ENCODE measurements at regions not wholly inside any gene's neighbourhood (a gene's known extent, or its start where the extent isn't known, plus 50 kb on each side); places are given as distances from the start of the nearest gene placed in this dataset.

DNA sequence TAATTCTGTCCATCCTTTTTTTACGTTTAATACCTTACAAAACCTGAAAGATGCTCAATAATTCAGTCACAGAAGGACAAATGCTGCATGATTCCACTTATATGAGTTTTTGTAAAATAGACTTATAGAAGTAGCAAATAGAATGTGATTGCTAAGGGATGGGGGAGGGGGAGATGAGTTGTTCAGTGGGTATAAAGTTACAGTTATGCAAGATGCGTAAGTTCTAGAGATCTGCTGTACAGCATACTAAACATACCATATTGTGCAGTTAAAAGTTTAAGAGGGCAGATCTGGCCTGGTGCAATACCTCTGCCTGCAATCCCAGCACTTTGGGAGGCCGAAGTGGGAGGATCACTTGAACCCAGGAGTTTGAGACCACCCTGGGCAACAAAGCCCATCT lies 78.8 kb downstream of the TET3 start:
- TF ChIP-seq EGR1 (IDR thresholded peaks at IDR 0.05) (no peak), TEAD4 (IDR thresholded peaks at IDR 0.05) (no peak), YY1 (IDR thresholded peaks at IDR 0.05; ENCODE audit: low read depth) (no peak), EP300 (IDR thresholded peaks at IDR 0.05; ENCODE audit: borderline replicate concordance) (no peak), TCF12 (IDR thresholded peaks at IDR 0.05; ENCODE audit: low read depth) (no peak), CREB1 (IDR thresholded peaks at IDR 0.05; ENCODE audit: low read depth) (no peak), TAF1 (IDR thresholded peaks at IDR 0.05; ENCODE audit: low read depth) (no peak), RAD21 (IDR thresholded peaks at IDR 0.05; ENCODE audit: low read depth) (no peak), CEBPB (IDR thresholded peaks at IDR 0.05) (no peak), FOXM1 (IDR thresholded peaks at IDR 0.05; ENCODE audit: borderline replicate concordance, low read depth) (no peak)
- TF ChIP-seq, protein P1, sequence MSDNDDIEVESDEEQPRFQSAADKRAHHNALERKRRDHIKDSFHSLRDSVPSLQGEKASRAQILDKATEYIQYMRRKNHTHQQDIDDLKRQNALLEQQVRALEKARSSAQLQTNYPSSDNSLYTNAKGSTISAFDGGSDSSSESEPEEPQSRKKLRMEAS (IDR thresholded peaks at IDR 0.05), result no peak
- TF ChIP-seq, protein P2, sequence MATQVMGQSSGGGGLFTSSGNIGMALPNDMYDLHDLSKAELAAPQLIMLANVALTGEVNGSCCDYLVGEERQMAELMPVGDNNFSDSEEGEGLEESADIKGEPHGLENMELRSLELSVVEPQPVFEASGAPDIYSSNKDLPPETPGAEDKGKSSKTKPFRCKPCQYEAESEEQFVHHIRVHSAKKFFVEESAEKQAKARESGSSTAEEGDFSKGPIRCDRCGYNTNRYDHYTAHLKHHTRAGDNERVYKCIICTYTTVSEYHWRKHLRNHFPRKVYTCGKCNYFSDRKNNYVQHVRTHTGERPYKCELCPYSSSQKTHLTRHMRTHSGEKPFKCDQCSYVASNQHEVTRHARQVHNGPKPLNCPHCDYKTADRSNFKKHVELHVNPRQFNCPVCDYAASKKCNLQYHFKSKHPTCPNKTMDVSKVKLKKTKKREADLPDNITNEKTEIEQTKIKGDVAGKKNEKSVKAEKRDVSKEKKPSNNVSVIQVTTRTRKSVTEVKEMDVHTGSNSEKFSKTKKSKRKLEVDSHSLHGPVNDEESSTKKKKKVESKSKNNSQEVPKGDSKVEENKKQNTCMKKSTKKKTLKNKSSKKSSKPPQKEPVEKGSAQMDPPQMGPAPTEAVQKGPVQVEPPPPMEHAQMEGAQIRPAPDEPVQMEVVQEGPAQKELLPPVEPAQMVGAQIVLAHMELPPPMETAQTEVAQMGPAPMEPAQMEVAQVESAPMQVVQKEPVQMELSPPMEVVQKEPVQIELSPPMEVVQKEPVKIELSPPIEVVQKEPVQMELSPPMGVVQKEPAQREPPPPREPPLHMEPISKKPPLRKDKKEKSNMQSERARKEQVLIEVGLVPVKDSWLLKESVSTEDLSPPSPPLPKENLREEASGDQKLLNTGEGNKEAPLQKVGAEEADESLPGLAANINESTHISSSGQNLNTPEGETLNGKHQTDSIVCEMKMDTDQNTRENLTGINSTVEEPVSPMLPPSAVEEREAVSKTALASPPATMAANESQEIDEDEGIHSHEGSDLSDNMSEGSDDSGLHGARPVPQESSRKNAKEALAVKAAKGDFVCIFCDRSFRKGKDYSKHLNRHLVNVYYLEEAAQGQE (IDR thresholded peaks at IDR 0.05; ENCODE audit: low read depth), result no peak
